ENCODE measurements at regions not wholly inside any gene's neighbourhood (a gene's known extent, or its start where the extent isn't known, plus 50 kb on each side); places are given as distances from the start of the nearest gene placed in this dataset.

DNA sequence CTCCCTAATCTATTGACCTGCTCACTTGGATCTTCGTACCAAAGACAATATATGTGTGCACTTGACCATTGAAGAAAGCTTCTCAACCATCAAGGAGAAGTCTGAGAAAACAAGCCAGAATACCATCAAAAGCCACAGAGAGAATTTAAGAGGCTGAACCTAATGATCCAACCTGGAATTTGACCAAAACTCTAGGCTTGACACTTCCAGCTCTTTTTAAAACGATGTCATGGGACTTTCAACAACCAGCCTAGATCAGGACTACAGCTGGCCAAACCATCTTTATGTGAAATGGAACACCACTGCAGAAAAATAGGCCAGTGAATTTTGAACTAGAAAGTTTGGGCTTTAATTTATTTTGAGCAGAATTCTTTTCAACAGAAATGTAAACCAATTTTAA lies 444.4 kb downstream of the LTN1 start:
- no peak for DNase-seq (ENCODE audit: low spot score)
- TF ChIP-seq, protein P1, sequence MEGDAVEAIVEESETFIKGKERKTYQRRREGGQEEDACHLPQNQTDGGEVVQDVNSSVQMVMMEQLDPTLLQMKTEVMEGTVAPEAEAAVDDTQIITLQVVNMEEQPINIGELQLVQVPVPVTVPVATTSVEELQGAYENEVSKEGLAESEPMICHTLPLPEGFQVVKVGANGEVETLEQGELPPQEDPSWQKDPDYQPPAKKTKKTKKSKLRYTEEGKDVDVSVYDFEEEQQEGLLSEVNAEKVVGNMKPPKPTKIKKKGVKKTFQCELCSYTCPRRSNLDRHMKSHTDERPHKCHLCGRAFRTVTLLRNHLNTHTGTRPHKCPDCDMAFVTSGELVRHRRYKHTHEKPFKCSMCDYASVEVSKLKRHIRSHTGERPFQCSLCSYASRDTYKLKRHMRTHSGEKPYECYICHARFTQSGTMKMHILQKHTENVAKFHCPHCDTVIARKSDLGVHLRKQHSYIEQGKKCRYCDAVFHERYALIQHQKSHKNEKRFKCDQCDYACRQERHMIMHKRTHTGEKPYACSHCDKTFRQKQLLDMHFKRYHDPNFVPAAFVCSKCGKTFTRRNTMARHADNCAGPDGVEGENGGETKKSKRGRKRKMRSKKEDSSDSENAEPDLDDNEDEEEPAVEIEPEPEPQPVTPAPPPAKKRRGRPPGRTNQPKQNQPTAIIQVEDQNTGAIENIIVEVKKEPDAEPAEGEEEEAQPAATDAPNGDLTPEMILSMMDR (IDR thresholded peaks at IDR 0.05), result no peak
- Histone ChIP-seq H3K27ac (no peak overlapping the region), H3K4me3 (no peak overlapping the region)

DNA sequence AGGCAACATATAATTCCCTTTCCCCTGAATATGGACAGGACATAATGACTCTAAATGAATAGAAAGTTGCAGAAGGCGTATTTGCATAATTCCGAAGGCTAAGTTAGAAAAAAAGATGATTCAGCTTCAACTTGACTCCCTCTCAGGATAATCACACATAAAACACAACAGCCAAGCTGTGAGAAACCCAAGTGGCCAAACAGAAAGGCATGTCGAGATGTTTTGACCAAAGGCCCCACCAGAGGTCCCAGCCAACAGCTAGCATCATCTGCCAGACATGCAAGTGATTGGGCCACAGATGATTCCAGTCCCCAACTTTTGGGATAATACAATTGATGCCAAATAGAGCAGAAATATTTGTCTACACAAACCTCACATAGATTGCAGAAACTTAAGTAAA lies 444.9 kb downstream of the LTN1 start:
- Histone ChIP-seq H3K27ac (no peak overlapping the region), H3K4me3 (no peak overlapping the region)
- TF ChIP-seq, protein P1 (IDR thresholded peaks at IDR 0.05), result no peak
- no peak for DNase-seq (ENCODE audit: low spot score)

DNA sequence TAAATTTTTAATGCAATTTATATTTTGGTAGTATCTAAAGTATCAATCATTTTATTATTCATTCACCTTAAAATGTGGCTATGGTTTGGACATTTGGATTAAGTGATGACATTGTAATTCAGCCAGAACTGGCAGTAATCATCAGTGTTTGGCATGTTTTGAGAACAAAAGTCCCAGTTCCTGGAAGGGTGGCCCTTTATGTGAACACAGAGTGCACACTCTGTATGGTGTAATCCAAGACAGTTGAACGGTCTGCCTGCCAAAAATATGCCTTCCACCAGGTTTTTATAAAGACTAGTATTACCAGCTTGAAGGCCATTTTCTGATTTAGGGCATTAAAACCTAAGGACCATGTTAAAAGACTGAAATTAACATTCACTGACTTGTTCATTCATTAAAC lies 448.7 kb downstream of the LTN1 start:
- TF ChIP-seq, protein P1 (IDR thresholded peaks at IDR 0.05), result no peak
- DNase-seq (ENCODE audit: low spot score), result no peak

DNA sequence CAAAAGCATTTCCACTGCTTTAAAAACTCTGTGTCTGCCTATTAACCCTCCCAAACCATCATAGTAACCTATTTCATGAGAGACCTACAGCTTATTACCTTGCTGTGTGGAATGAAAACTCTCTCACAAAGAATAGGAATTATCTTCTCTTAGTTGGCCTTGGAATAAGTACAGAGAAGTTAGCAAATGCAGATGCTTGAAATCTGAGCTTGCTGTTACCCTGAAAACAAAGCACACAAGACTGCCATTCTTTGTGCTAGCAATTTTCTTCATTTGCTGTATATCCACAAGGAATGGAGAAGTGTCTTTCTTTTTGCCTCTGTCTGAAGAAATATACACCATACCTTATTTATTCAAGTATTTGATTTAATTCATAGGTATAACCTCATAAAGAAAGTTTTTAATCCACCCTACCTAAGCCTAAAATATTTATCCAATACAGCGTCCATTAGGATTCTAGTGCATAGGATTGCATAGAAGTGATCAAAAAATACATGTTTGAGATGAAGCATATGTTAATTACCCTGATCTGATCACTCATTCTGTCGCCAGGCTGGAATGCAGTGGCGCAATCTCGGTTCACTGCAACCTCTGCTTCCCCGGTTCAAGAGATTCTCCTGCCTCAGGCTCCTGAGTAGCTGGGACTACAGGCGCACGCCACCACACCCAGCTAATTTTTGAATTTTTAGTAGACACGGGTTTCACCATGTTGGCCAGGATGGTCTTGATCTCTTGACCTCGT lies 451.1 kb downstream of the LTN1 start:
- no peak for DNase-seq (ENCODE audit: low spot score)
- Histone ChIP-seq H3K27ac (no peak overlapping the region), H3K4me3 (no peak overlapping the region)
- TF ChIP-seq, protein P1 (IDR thresholded peaks at IDR 0.05), result no peak

More for the DNA sequence above, 448.7 kb downstream of the LTN1 start:
- Histone ChIP-seq H3K4me3 (no peak overlapping the region), H3K27ac (no peak overlapping the region)

DNA sequence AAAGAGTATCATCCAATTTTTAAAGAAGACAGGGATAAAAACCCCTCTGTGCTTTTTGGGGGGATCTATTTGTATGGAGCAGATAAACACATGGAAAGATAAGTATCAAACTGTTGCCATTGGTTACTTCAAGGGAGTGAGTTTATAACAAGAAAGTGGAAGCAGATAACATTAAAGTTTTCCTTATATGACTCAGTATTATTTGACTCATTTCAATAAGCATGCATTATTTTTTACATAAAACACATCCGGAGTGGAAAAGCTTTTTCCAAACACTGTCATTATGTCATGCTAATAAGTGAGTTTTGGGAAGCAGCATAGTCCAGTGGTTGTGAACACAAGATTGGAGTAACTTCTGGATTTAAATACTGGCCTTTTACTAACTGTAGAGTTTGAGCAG lies 452.2 kb downstream of the LTN1 start:
- Histone ChIP-seq H3K4me3 (no peak overlapping the region), H3K27ac (no peak overlapping the region)
- DNase-seq (ENCODE audit: low spot score), result no peak
- TF ChIP-seq, protein P1 (IDR thresholded peaks at IDR 0.05), result no peak

DNA sequence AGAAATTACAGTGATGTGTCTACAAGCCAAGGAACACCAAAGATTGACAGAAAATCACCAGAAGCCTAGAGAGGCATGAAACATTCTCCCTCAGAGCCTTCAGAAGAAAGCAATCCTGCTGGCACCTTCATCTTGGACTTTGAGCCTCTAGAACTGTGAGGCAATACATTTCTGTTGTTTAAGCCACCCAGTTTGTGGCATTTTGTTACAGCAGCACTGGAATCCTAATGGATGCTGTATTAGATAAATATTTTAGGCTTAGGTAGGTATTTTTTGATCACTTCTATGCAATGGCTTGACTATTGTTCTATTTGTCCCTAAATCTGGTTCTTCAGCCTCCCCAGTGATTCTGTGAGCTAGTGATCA lies 453.1 kb downstream of the LTN1 start:
- no peak overlapping the region for H3K4me3 ChIP-seq

More for the DNA sequence above, 453.1 kb downstream of the LTN1 start:
- no peak overlapping the region for H3K27ac ChIP-seq
- TF ChIP-seq, protein P1 (IDR thresholded peaks at IDR 0.05), result no peak
- DNase-seq (ENCODE audit: low spot score), result no peak

Measured in coronary artery (tissue), 2 donors.